CD4-positive, CD25-positive, alpha-beta regulatory T cell (primary cell): ENCODE measurements at regions not wholly inside any gene's neighbourhood (a gene's known extent, or its start where the extent isn't known, plus 50 kb on each side); places are given as distances from the start of the nearest gene placed in this dataset.
A peak's percentile ranks its signal among the peaks of the same experiment; 100 is the strongest.

Source experiments
- ATAC-seq, 2 donors: fragments of 150-1000 bp; cut with Tn5 transposase; one replicate each; pipeline ENCODE4 v1.10.0; 2021; ENCODE audit warnings: low read depth in 2 of 2, moderate number of reproducible peaks in 2 of 2, moderate library complexity in 1 of 2
- DNase-seq, 3 donors: peaks; one replicate each; pipeline versions ENCODE4 v3.0.0 to v3.0.0-alpha.2; 2012 to 2022; ENCODE audit warnings: mixed read lengths in 1 of 3
- H3K27ac ChIP-seq: one replicate; pipeline ENCODE4 v1.7.0; 2013; ENCODE audit warnings: mild to moderate bottlenecking, low read length; ENCODE audit not compliant: insufficient read depth, poor library complexity, severe bottlenecking
- H3K27me3 ChIP-seq: one replicate; pipeline ENCODE4 v1.7.0; 2013; ENCODE audit warnings: low read length; ENCODE audit not compliant: control insufficient read depth, insufficient read depth
- H3K36me3 ChIP-seq: one replicate; pipeline ENCODE4 v1.7.0; 2013; ENCODE audit warnings: mild to moderate bottlenecking, low read length, moderate library complexity; ENCODE audit not compliant: control insufficient read depth, insufficient read depth
- H3K4me1 ChIP-seq: 2 replicates; pipeline ENCODE4 v1.7.0; 2013; ENCODE audit warnings: mild to moderate bottlenecking, low read length; ENCODE audit not compliant: insufficient read depth, control insufficient read depth, poor library complexity, severe bottlenecking
- H3K4me3 ChIP-seq: one replicate; pipeline ENCODE4 v1.7.0; 2013; ENCODE audit warnings: low read depth, mild to moderate bottlenecking, low read length, moderate library complexity
- H3K9me3 ChIP-seq, 2 experiments: 1 replicate in 1 of 2; 2 replicates in 1 of 2; pipeline ENCODE4 v1.7.0; 2013; ENCODE audit warnings: low read length in 2 of 2, mild to moderate bottlenecking in 1 of 2, moderate library complexity in 1 of 2; ENCODE audit not compliant: control insufficient read depth in 2 of 2
- H3K27ac Mint-ChIP-seq, 3 donors: one replicate each; pipeline ENCODE4 v1.8.0; 2020 to 2022; ENCODE audit warnings: mild to moderate bottlenecking in 3 of 3, mixed read lengths in 3 of 3, moderate library complexity in 2 of 3
- H3K27me3 Mint-ChIP-seq: one replicate; pipeline ENCODE4 v1.8.0; 2022; ENCODE audit warnings: mild to moderate bottlenecking, mixed read lengths
- H3K36me3 Mint-ChIP-seq: one replicate; pipeline ENCODE4 v1.8.0; 2020; ENCODE audit warnings: mixed read lengths
- H3K4me1 Mint-ChIP-seq, 4 donors: one replicate each; pipeline ENCODE4 v1.8.0; 2020 to 2022; ENCODE audit warnings: mixed read lengths in 4 of 4, mild to moderate bottlenecking in 1 of 4
- H3K4me3 Mint-ChIP-seq, 4 donors: one replicate each; pipeline ENCODE4 v1.8.0; 2020 to 2022; ENCODE audit warnings: mild to moderate bottlenecking in 4 of 4, mixed read lengths in 4 of 4, moderate library complexity in 3 of 4
- H3K9me3 Mint-ChIP-seq, 7 donors: one replicate each; pipeline ENCODE4 v1.8.0; 2020 to 2022; ENCODE audit warnings: mixed read lengths in 7 of 7, mild to moderate bottlenecking in 3 of 7, moderate library complexity in 2 of 7

- H3K9me3 Mint-ChIP-seq: peaks cover 0 to 7% (median 4%) of the 10 kb centered on the region in 7 donors
- ATAC-seq (no peak), DNase-seq (no peak)
- no peaks in the 10 kb centered on the region for H3K27me3 ChIP-seq
- H3K4me1 Mint-ChIP-seq: no peaks in the 10 kb centered on the region
- H3K9me3 ChIP-seq: no peaks in the 10 kb centered on the region
- H3K4me3 Mint-ChIP-seq: no peak overlapping the region
- no peaks in the 10 kb centered on the region for H3K4me1 ChIP-seq
- H3K27me3 Mint-ChIP-seq: no peaks in the 10 kb centered on the region
- H3K36me3 ChIP-seq: no peaks in the 10 kb centered on the region
- no peak overlapping the region for H3K27ac ChIP-seq
- H3K4me3 ChIP-seq: no peak overlapping the region
- no peaks in the 10 kb centered on the region for H3K36me3 Mint-ChIP-seq
- H3K27ac Mint-ChIP-seq: no peak overlapping the region
Measured at GRCh38 chr1:75984781-75985180, 52.6 kb upstream of the ASB17 start.

GRCh38 chr1:75985827-75986226 is 53.6 kb upstream of the ASB17 start:
- Mint-ChIP-seq H3K27me3 (no peaks in the 10 kb centered on the region), H3K36me3 (no peaks in the 10 kb centered on the region), H3K9me3 (peaks cover 0 to 7% (median 4%) of the 10 kb centered on the region in 7 donors), H3K4me1 (no peaks in the 10 kb centered on the region), H3K27ac (no peak overlapping the region), H3K4me3 (no peak overlapping the region)
- no peaks in the 10 kb centered on the region for H3K36me3 ChIP-seq
- DNase-seq: no peak
- H3K27ac ChIP-seq: no peak overlapping the region
- no peaks in the 10 kb centered on the region for H3K4me1 ChIP-seq
- H3K9me3 ChIP-seq: no peaks in the 10 kb centered on the region
- no peak for ATAC-seq
- no peak overlapping the region for H3K4me3 ChIP-seq
- H3K27me3 ChIP-seq: no peaks in the 10 kb centered on the region

GRCh38 chr1:75986478-75986877 is 54.3 kb upstream of the ASB17 start:
- no peaks in the 10 kb centered on the region for H3K36me3 ChIP-seq
- no peak overlapping the region for H3K4me3 ChIP-seq
- no peaks in the 10 kb centered on the region for H3K9me3 ChIP-seq
- Mint-ChIP-seq H3K27me3 (no peaks in the 10 kb centered on the region), H3K9me3 (peaks cover 0 to 7% (median 4%) of the 10 kb centered on the region in 7 donors), H3K27ac (no peak overlapping the region), H3K4me1 (no peaks in the 10 kb centered on the region), H3K36me3 (no peaks in the 10 kb centered on the region), H3K4me3 (no peak overlapping the region)
- H3K27ac ChIP-seq: no peak overlapping the region
- no peaks in the 10 kb centered on the region for H3K4me1 ChIP-seq
- no peak for DNase-seq
- no peak for ATAC-seq
- no peaks in the 10 kb centered on the region for H3K27me3 ChIP-seq

- Histone ChIP-seq H3K4me3 (no peak overlapping the region), H3K9me3 (no peaks in the 10 kb centered on the region), H3K27me3 (no peaks in the 10 kb centered on the region), H3K27ac (no peak overlapping the region), H3K36me3 (no peaks in the 10 kb centered on the region), H3K4me1 (no peaks in the 10 kb centered on the region)
- ATAC-seq (no peak), DNase-seq (no peak)
- no peak overlapping the region for H3K4me3 Mint-ChIP-seq
- no peak overlapping the region for H3K27ac Mint-ChIP-seq
- H3K27me3 Mint-ChIP-seq: no peaks in the 10 kb centered on the region
- H3K9me3 Mint-ChIP-seq: peaks cover 0 to 2% (median 1%) of the 10 kb centered on the region in 7 donors
- H3K4me1 Mint-ChIP-seq: no peaks in the 10 kb centered on the region
- no peaks in the 10 kb centered on the region for H3K36me3 Mint-ChIP-seq
Measured at GRCh38 chr1:75989121-75989520, 56.9 kb upstream of the ASB17 start.

- no peaks in the 10 kb centered on the region for H3K36me3 ChIP-seq
- H3K27ac ChIP-seq: no peak overlapping the region
- no peaks in the 10 kb centered on the region for H3K9me3 ChIP-seq
- Mint-ChIP-seq H3K9me3 (no peaks in the 10 kb centered on the region), H3K4me3 (no peak overlapping the region), H3K4me1 (no peaks in the 10 kb centered on the region), H3K27ac (no peak overlapping the region), H3K36me3 (no peaks in the 10 kb centered on the region), H3K27me3 (no peaks in the 10 kb centered on the region)
- H3K4me3 ChIP-seq: no peak overlapping the region
- H3K27me3 ChIP-seq: no peaks in the 10 kb centered on the region
- no peak for ATAC-seq
- DNase-seq: no peak
- H3K4me1 ChIP-seq: no peaks in the 10 kb centered on the region
Measured at GRCh38 chr1:75990686-75991085, 58.5 kb upstream of the ASB17 start.

- no peaks in the 10 kb centered on the region for H3K36me3 Mint-ChIP-seq
- no peak overlapping the region for H3K27ac Mint-ChIP-seq
- ATAC-seq: peak; percentile 40 to 48
Measured at GRCh38 chr1:75991497-75992114, 59.4 kb upstream of the ASB17 start.

GRCh38 chr1:75992312-75992711 is 60.1 kb upstream of the ASB17 start:
- Mint-ChIP-seq H3K9me3 (no peaks in the 10 kb centered on the region), H3K4me1 (no peaks in the 10 kb centered on the region), H3K4me3 (no peak overlapping the region), H3K27me3 (no peaks in the 10 kb centered on the region), H3K36me3 (no peaks in the 10 kb centered on the region), H3K27ac (no peak overlapping the region)
- no peak overlapping the region for H3K27ac ChIP-seq
- no peaks in the 10 kb centered on the region for H3K4me1 ChIP-seq
- DNase-seq (no peak), ATAC-seq (no peak)
- no peaks in the 10 kb centered on the region for H3K36me3 ChIP-seq
- no peak overlapping the region for H3K4me3 ChIP-seq
- no peaks in the 10 kb centered on the region for H3K9me3 ChIP-seq
- no peaks in the 10 kb centered on the region for H3K27me3 ChIP-seq

More at GRCh38 chr1:75991497-75992114, 59.4 kb upstream of the ASB17 start:
- no peak overlapping the region for H3K27ac ChIP-seq
- no peaks in the 10 kb centered on the region for H3K4me1 ChIP-seq
- H3K4me3 ChIP-seq: no peak overlapping the region
- H3K4me3 Mint-ChIP-seq: no peak overlapping the region
- no peaks in the 10 kb centered on the region for H3K9me3 ChIP-seq
- H3K9me3 Mint-ChIP-seq: no peaks in the 10 kb centered on the region
- no peaks in the 10 kb centered on the region for H3K36me3 ChIP-seq
- H3K27me3 ChIP-seq: no peaks in the 10 kb centered on the region
- H3K4me1 Mint-ChIP-seq: no peaks in the 10 kb centered on the region
- peak; percentile 25 to 62 (median 38) for DNase-seq
- no peaks in the 10 kb centered on the region for H3K27me3 Mint-ChIP-seq

- H3K36me3 Mint-ChIP-seq: no peaks in the 10 kb centered on the region
- Histone ChIP-seq H3K27ac (no peak overlapping the region), H3K4me3 (no peak overlapping the region), H3K4me1 (no peaks in the 10 kb centered on the region), H3K9me3 (no peaks in the 10 kb centered on the region), H3K27me3 (no peaks in the 10 kb centered on the region), H3K36me3 (no peaks in the 10 kb centered on the region)
- no peaks in the 10 kb centered on the region for H3K4me1 Mint-ChIP-seq
- H3K27me3 Mint-ChIP-seq: no peaks in the 10 kb centered on the region
- H3K27ac Mint-ChIP-seq: no peak overlapping the region
- H3K4me3 Mint-ChIP-seq: no peak overlapping the region
- DNase-seq: no peak
- no peaks in the 10 kb centered on the region for H3K9me3 Mint-ChIP-seq
- no peak for ATAC-seq
Measured at GRCh38 chr1:75993661-75994060, 61.5 kb upstream of the ASB17 start.
